ENCODE measurements at regions not wholly inside any gene's neighbourhood (a gene's known extent, or its start where the extent isn't known, plus 50 kb on each side); places are given as distances from the start of the nearest gene placed in this dataset.
"Not testable (repeated sequence)": the region's sequence is repeated elsewhere in the genome, so short reads cannot be mapped to it uniquely, and the experiment has no call there.

DNA sequence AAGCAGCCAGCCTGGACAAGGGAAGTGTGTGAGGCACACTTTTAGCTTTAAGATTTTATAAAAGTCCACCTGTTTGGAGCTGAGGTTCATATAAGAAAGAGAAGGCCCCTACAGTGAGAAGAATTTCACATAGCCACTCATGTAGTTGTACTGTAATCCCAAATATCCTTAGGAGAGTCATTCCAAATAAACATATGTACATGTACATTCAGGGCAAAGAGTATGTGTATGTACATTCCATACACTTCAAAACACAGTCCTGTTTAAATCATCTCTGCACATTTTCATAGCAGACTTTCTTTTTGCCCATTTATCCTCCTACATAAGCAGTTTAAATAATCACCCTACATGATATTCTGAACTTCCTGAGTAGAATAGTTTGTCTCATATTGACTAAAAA is 87.6 kb downstream of the GPR65 start:
- H3K4me3 ChIP-seq (ENCODE audit: low read length) = no peak overlapping the region
- TF ChIP-seq, protein P1, sequence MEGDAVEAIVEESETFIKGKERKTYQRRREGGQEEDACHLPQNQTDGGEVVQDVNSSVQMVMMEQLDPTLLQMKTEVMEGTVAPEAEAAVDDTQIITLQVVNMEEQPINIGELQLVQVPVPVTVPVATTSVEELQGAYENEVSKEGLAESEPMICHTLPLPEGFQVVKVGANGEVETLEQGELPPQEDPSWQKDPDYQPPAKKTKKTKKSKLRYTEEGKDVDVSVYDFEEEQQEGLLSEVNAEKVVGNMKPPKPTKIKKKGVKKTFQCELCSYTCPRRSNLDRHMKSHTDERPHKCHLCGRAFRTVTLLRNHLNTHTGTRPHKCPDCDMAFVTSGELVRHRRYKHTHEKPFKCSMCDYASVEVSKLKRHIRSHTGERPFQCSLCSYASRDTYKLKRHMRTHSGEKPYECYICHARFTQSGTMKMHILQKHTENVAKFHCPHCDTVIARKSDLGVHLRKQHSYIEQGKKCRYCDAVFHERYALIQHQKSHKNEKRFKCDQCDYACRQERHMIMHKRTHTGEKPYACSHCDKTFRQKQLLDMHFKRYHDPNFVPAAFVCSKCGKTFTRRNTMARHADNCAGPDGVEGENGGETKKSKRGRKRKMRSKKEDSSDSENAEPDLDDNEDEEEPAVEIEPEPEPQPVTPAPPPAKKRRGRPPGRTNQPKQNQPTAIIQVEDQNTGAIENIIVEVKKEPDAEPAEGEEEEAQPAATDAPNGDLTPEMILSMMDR (conservative IDR thresholded peaks at IDR 0.05; ENCODE audit: low read length) = no peak
- no peak for DNase-seq (ENCODE audit: low read depth)

DNA sequence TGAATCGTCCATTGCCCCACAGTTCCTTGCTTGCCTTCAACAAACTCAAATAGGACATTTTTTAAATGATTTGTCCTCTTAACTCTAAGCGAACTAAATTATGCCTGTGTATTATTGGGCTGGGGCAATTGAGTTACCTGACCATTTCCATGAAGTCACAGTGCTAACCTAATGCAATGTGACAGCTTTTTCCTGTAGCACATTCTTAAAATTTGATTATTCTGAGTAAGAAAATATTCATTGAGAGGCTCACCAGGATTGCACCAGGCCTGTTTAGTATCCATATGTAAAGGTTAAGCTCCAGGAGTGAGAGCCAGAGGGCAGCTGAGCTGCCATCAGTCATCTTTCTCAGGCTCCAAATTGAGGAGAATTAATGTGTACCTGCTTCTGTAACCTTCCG is 90.9 kb downstream of the GPR65 start:
- TF ChIP-seq, protein P1 (conservative IDR thresholded peaks at IDR 0.05; ENCODE audit: low read length) = no peak
- DNase-seq (ENCODE audit: low read depth) = no peak
- no peak overlapping the region for H3K4me3 ChIP-seq (ENCODE audit: low read length)

DNA sequence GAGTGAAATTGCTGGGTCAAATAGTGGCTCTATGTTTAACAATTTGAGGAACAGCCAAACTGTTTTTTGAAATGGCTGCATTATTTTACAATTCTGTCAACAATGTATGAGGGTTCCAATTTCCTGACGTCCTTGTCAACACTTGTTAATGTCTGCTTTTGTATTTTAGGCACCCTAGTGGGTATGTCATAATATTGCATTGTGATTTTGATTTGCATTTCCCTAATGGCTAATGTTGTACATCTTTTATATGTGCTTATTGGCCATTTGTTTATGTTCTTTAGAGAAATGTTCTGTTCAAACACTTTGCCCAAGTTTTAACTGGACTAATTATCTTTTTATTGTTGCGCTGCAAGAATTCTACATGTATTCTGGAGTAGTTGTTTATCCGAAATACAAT is 93.2 kb downstream of the GPR65 start:
- no peak overlapping the region for H3K4me3 ChIP-seq (ENCODE audit: low read length)
- DNase-seq (ENCODE audit: low read depth) = no peak
- TF ChIP-seq, protein P1 (conservative IDR thresholded peaks at IDR 0.05; ENCODE audit: low read length) = no peak

- no peak overlapping the region for H3K4me3 ChIP-seq (ENCODE audit: low read length)
- TF ChIP-seq, protein P1 (conservative IDR thresholded peaks at IDR 0.05; ENCODE audit: low read length) = no peak
- no peak for DNase-seq (ENCODE audit: low read depth)
Observed at GRCh38 chr14:88104710-88105109, 99.8 kb downstream of the GPR65 start.

DNA sequence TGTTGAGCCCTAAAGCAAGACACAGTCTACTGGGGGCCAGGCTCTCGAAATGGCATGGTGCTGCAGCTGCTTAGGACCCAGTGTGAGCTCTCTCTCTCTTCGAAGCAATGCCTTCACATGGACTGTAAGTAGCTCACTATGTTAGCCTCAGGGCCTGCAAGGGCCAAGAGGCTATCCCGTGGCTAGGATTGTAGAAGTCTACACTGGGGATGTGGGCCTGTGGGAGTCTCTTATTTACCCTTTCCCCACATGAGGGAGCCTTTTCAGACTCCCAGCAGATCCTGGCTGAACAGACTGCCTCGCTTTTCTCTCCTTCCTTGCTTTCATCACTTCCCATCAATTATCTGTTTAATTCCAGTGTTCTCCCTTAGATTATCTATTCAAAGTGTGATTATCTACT is 101.4 kb downstream of the GPR65 start:
- DNase-seq (ENCODE audit: low read depth) = no peak
- H3K4me3 ChIP-seq (ENCODE audit: low read length) = no peak overlapping the region
- TF ChIP-seq, protein P1 (conservative IDR thresholded peaks at IDR 0.05; ENCODE audit: low read length) = no peak

DNA sequence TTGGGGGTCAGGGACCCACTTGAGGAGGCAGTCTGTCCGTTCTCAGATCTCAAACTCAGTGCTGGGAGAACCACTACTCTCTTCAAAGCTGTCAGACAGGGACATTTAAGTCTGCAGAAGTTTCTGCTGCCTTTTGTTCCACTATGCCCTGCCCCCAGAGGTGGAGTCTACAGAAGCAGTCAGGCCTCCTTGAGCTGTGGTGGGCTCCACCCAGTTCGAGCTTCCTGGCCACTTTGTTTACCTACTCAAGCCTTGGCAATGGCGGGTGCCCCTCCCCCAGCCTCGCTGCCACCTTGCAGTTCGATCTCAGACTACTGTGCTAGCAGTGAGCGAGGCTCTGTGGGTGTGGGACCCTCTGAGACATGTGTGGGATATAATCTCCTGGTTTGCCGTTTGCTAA is 122.7 kb downstream of the GPR65 start:
- H3K4me3 ChIP-seq (ENCODE audit: low read length); DNase-seq (ENCODE audit: low read depth): not testable (repeated sequence)

- TF ChIP-seq, protein P1 (conservative IDR thresholded peaks at IDR 0.05; ENCODE audit: low read length) = no peak
- H3K4me3 ChIP-seq (ENCODE audit: low read length) = no peak overlapping the region
- DNase-seq (ENCODE audit: low read depth) = no peak
Observed at GRCh38 chr14:88128816-88129215, 123.9 kb downstream of the GPR65 start.
